ENCODE measurements at regions not wholly inside any gene's neighbourhood (a gene's known extent, or its start where the extent isn't known, plus 50 kb on each side); places are given as distances from the start of the nearest gene placed in this dataset.

- no peak for TF ChIP-seq POLR2A (IDR thresholded peaks at IDR 0.05)
- TF ChIP-seq CTCF (IDR thresholded peaks at IDR 0.05), result no peak
Observed at GRCh38 chr6:106789428-106790148, 160.2 kb downstream of the QRSL1 start.

Data from Peyer's patch (tissue), 4 donors.